ENCODE measurements at regions not wholly inside any gene's neighbourhood (a gene's known extent, or its start where the extent isn't known, plus 50 kb on each side); places are given as distances from the start of the nearest gene placed in this dataset.

DNA sequence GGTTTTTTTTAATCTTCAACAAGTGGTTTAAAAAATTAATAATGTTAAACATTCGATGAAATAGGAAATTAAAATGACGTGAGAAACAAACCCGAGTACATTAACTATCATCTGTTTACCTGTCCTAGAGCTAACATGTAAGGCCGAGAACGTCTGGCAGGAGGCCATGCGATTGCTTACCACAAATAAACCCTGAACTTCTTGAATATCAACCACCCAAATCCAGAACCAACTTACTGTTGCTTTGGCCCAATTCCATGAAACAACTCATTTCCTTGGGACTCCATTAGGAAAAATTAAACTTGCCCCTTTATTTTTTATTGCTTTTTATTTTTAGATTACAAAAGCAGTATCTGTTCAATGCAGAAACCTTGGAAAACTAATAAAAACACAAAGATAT, 228.9 kb upstream of the IRS2 start:
- no peak overlapping the region for H4K91ac ChIP-seq (replicated peaks; ENCODE audit: insufficient read length, low read length)
- no peaks in the 10 kb centered on the region for H3K4me1 ChIP-seq (replicated peaks in 1 of 4; ENCODE audit: control insufficient read depth in 3 of 4, insufficient read depth in 4 of 4, low read length in 3 of 4)
- DNase-seq (ENCODE audit: low read depth in 1 of 2, low spot score in 2 of 2) = no peak
- H3K9me3 ChIP-seq (ENCODE audit: insufficient read depth in 2 of 2, low read depth in 1 of 2, low read length in 1 of 2) = no peaks in the 10 kb centered on the region
- no peaks in the 10 kb centered on the region for H3K23me2 ChIP-seq (ENCODE audit: low read depth, low read length)
- no peak for TF ChIP-seq JUN (IDR thresholded peaks at IDR 0.05; ENCODE audit: low read depth, low read length)
- TF ChIP-seq CBX5 (IDR thresholded peaks at IDR 0.05; ENCODE audit: low read depth, low read length) = no peak
- no peak for TF ChIP-seq CREB1 (IDR thresholded peaks at IDR 0.05)
- no peak for TF ChIP-seq FOSL1 (IDR thresholded peaks at IDR 0.05; ENCODE audit: insufficient read depth, low read depth, low read length)
- TF ChIP-seq RAD21 (IDR thresholded peaks at IDR 0.05 in 1 of 2, conservative IDR thresholded peaks at IDR 0.05 in 1 of 2; ENCODE audit: low read depth in 2 of 2, low read length in 2 of 2) = no peak
- no peak for TF ChIP-seq POU5F1 (IDR thresholded peaks at IDR 0.05; ENCODE audit: low read depth, low read length)
- TF ChIP-seq SIN3A (conservative IDR thresholded peaks at IDR 0.05 in 1 of 2, IDR thresholded peaks at IDR 0.05 in 1 of 2; ENCODE audit: low read depth in 1 of 2, low read length in 2 of 2) = no peak
- TF ChIP-seq CEBPB (IDR thresholded peaks at IDR 0.05; ENCODE audit: low read depth, low read length) = no peak
- TF ChIP-seq TAF1 (IDR thresholded peaks at IDR 0.05; ENCODE audit: low read depth, low read length) = no peak
- H2BK12ac ChIP-seq (ENCODE audit: low read depth, low read length) = no peak overlapping the region
- H3K4me2 ChIP-seq (ENCODE audit: insufficient read depth in 1 of 2, low read depth in 2 of 2, low read length in 2 of 2) = no peak overlapping the region
- no peaks in the 10 kb centered on the region for H3K36me3 ChIP-seq (ENCODE audit: control insufficient read depth in 2 of 4, insufficient read depth in 4 of 4, low read length in 3 of 4)
- no peak overlapping the region for H2AFZ ChIP-seq (ENCODE audit: low read length)
- H2BK120ac ChIP-seq (replicated peaks; ENCODE audit: low read depth, low read length) = no peak overlapping the region
- H3K56ac ChIP-seq (replicated peaks; ENCODE audit: insufficient read length, low read depth, low read length) = no peak overlapping the region
- no peaks in the 10 kb centered on the region for H3K79me1 ChIP-seq (ENCODE audit: low read depth, low read length)
- H4K8ac ChIP-seq (ENCODE audit: extremely low read depth, insufficient read depth, low read length) = no peak overlapping the region
- ChIA-PET POLR2A (ENCODE audit: partially characterized antibody) (no interaction called here), CTCF (ENCODE audit: partially characterized antibody) (interaction anchor here (0.6 to 0.9 kb wide), 4 partner anchors 73 to 95 kb away, joined by 3 read pairs; no protein-coding TSS in a partner anchor)
- no peak for FAIRE-seq
- no peaks in the 10 kb centered on the region for H4K20me1 ChIP-seq (replicated peaks in 1 of 2; ENCODE audit: control insufficient read depth in 1 of 2, insufficient read depth in 2 of 2, low read length in 2 of 2)
- no peak overlapping the region for H3K4me3 ChIP-seq (ENCODE audit: extremely low read depth in 1 of 4, insufficient read depth in 2 of 4, low read depth in 3 of 4, low read length in 4 of 4)
- H4K5ac ChIP-seq (ENCODE audit: insufficient read length, low read depth, low read length) = no peak overlapping the region
- H2BK15ac ChIP-seq (ENCODE audit: low read length) = no peak overlapping the region
- H3K79me2 ChIP-seq (ENCODE audit: control insufficient read depth in 1 of 2, insufficient read depth in 2 of 2, low read length in 2 of 2) = no peaks in the 10 kb centered on the region
- no peaks in the 10 kb centered on the region for H3K27me3 ChIP-seq (replicated peaks in 1 of 4; ENCODE audit: control insufficient read depth in 3 of 4, extremely low read depth in 1 of 4, insufficient read depth in 3 of 4, low read length in 3 of 4)
- H3K14ac ChIP-seq (ENCODE audit: insufficient read length) = no peak overlapping the region
- no peak overlapping the region for H3K18ac ChIP-seq (ENCODE audit: extremely low read depth, low read length)
- peak overlapping the region in 1 of 4 experiments; percentile 34; a peak in 1 of 7 replicates for H3K9ac ChIP-seq (replicated peaks in 1 of 4; ENCODE audit: extremely low read depth in 1 of 4, low read depth in 3 of 4, low read length in 3 of 4)
- no peak overlapping the region for H3K27ac ChIP-seq (ENCODE audit: low read depth, low read length)
- no peak overlapping the region for H3K23ac ChIP-seq (ENCODE audit: insufficient read length)
- no peak overlapping the region for H2BK20ac ChIP-seq (ENCODE audit: low read length)
- no peak overlapping the region for H2AK5ac ChIP-seq (ENCODE audit: low read depth, low read length)
- H2BK5ac ChIP-seq (ENCODE audit: low read depth, low read length) = no peak overlapping the region
- no peak overlapping the region for H3K4ac ChIP-seq (replicated peaks; ENCODE audit: insufficient read length, low read depth, low read length)
- WGBS, 2 experiments (ENCODE audit: extremely low coverage in 1 of 2, insufficient coverage in 1 of 2, insufficient read length in 1 of 2, insufficient replicate concordance in 2 of 2, low coverage in 1 of 2, low lambda C conversion rate in 2 of 2, missing lambda C conversion rate in 1 of 2) = 92% methylated on average over 6 of the region's 6 CpGs; no CpG with 5 or more reads in 1 of the 2 experiments

All from H1 (cell line).